GM19467 (cell line): ENCODE measurements at regions not wholly inside any gene's neighbourhood (a gene's known extent, or its start where the extent isn't known, plus 50 kb on each side); places are given as distances from the start of the nearest gene placed in this dataset.
"Not testable (repeated sequence)": the region's sequence is repeated elsewhere in the genome, so short reads cannot be mapped to it uniquely, and the experiment has no call there.

Source experiments
- ATAC-seq: cut with Tn5 transposase; IDR thresholded peaks from one replicate; pipeline ENCODE4 v1.9.1; 2021; ENCODE audit warnings: mild to moderate bottlenecking, moderate library complexity; ENCODE audit not compliant: unreplicated experiment

GRCh38 chr1:234851450-234852438 lies 241.8 kb upstream of the IRF2BP2 start:
- no peak for ATAC-seq

GRCh38 chr1:234849832-234850231 lies 239.9 kb upstream of the IRF2BP2 start:
- ATAC-seq = no peak

GRCh38 chr1:234848972-234849649 lies 239.1 kb upstream of the IRF2BP2 start:
- ATAC-seq = no peak

GRCh38 chr1:234846813-234847212 lies 236.8 kb upstream of the IRF2BP2 start:
- not testable (repeated sequence) for ATAC-seq

- no peak for ATAC-seq
These were observed 235.9 kb upstream of the IRF2BP2 start for GRCh38 chr1:234845836-234846235.

DNA sequence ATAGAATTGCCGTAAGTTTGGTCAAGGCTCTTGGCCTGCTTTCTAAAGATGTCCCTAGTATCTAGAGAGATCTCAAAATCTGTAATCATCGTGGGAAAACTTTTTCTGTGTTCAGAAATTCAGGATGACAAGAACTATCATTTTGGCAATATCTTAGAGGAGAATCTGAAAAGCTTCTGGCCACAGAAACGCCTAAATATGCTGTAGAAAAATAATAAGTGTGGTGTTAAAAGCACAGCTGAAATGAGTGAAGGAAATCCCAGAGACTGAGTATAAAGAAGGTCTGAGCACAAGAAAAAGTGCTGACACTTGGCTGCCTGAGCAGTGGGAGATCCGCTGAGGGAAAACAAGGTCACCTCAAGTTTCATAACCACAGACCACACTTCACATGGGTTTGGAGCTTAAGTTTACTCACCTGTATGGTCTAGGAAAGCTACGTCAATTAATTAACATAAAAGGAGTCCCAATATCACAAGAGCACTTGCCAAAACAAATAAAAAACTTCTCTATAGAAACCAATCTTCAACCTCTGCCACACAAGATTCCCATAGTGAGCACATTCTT lies 235.2 kb upstream of the IRF2BP2 start:
- no peak for ATAC-seq

GRCh38 chr1:234844479-234845031 lies 234.6 kb upstream of the IRF2BP2 start:
- ATAC-seq = no peak

GRCh38 chr1:234843946-234844345 lies 234.0 kb upstream of the IRF2BP2 start:
- no peak for ATAC-seq

DNA sequence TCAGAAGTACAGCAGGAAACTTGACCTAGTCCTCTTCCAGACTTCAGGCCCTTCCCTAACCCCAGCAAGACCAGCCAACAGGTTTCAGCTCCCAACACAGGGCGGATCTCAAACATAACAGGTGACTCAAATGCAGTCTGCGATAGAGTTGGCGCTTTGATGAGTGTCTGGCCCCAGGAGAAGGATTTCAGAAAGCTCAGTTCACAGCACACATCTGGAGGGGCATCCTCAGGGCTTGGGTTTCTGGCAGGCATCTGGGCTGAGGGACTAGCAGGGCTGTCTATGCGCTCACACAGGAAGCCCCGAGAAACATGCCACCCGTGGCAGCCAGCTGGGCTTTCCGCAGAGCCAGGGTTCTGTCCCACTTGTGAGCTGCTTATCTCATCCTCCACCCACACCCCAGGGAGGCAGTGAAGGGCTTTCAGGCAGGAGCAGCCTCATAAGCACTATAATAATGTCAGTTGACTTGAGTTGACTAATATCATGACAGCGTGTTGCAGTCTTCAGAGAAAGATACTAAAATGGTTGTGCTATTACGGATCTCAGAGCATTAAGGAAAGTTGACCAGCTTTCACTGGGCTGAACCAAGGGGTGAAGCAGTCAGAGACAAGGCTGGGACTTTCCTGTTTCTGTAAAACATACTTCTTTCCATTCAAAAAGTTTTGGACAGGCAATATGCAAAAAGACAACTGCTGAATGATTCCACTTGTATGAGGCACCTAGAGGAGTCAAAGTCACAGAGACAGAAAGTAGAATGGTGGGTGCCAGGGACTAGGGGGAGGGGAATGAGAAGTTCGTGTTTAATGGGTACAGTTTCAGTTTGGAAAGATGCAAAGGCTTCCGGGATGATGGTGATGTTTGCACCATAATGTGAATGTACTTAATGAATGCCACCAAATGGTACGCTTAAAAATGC lies 233.0 kb upstream of the IRF2BP2 start:
- ATAC-seq = peak; percentile 55

DNA sequence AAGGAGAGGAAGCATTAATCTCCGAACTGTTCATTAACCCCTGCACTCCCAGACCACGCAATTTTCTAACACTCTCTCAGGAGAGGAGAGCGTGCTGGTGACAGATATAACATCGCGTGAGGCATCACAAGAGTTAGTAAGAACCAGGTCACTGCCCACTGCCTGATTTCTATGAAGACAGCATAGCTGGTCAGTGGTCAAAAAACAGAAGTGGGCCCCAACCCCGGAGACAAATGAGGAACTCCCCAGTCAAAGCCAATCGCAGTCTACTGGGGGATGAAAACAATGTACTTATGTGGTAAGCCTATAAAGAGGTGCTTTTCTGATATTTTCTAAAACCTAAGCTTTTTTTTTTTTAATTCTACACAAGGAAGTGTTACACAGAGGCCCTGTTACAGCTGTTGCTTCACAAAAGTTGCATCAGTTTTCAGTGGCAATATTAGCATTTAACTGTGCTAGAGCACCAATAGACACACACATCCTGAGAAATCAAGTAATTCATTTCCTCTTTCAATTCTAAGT lies 231.8 kb upstream of the IRF2BP2 start:
- no peak for ATAC-seq

GRCh38 chr1:234841281-234841680 lies 231.3 kb upstream of the IRF2BP2 start:
- ATAC-seq = no peak

- ATAC-seq = no peak
These were observed 230.9 kb upstream of the IRF2BP2 start for GRCh38 chr1:234840843-234841242.

DNA sequence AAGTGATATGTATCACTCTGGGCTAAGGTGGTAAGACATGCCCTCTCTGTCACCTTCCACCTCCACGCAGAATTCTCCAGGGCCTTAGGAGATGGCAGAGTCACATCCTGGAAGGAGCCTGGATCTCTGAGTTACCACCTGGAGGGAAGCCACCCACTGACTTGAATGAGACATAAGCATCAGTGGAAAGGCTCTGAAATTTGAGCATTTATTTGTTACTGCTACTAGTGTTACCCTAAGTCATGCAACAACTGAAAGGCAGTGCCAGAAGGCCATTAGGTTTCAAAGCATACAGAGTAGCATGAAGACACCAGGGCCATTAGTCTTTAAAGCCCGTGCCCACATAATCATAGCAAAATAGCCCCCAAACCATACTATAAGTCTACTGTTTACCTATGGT lies 230.3 kb upstream of the IRF2BP2 start:
- ATAC-seq = no peak

GRCh38 chr1:234839663-234840062 lies 229.7 kb upstream of the IRF2BP2 start:
- ATAC-seq = no peak

- ATAC-seq = no peak
These were observed 228.8 kb upstream of the IRF2BP2 start for GRCh38 chr1:234838820-234839219.

DNA sequence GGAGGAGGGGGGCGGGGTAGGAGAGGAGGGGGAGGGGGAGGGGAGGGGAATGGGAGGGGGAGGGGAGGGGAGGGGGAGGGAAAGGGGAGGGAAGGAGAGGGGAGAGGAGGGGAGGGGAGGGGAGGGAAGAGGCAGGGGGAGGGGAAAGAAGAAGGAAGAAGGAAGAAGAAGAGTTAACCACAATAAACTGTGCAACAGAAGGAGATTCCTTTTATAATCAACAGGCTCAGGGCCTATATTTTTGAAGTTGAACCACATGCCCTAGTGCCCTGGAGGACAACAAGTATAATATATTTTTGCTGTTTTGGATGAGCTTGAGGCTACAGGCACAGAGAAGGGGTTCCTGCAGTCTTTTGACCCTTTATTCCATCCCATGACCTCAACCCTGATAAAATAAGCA lies 228.2 kb upstream of the IRF2BP2 start:
- no peak for ATAC-seq

GRCh38 chr1:234837713-234838112 lies 227.7 kb upstream of the IRF2BP2 start:
- no peak for ATAC-seq

DNA sequence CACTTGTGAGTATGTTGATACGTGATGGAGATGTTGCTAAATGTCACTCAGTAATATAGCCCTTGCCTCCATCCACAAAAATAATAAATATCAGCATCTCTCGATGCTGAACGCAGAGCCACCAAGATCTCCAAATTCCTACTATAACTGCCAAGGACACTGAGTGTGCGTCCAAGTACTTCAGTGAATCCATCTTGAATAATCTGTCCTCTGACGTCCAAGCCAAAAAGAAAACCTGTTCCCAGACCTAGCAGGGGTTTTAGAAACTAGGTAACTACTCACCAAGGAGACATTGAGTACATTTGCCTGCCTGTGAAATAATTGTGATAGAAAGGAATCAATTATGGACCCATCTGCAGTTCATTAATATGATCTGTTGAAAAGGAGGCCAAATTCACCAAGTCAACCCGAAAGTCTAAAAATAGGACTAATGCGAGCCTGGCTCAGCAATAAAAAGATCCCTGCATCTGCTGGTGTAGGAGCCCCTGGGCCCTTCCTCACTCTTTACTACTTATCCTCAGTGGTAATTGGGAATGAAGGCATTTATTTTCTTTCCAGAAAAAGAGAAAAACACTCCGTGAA lies 226.9 kb upstream of the IRF2BP2 start:
- ATAC-seq = no peak

- no peak for ATAC-seq
These were observed 226.2 kb upstream of the IRF2BP2 start for GRCh38 chr1:234836045-234836681.
